ENCODE measurements at regions not wholly inside any gene's neighbourhood (a gene's known extent, or its start where the extent isn't known, plus 50 kb on each side); places are given as distances from the start of the nearest gene placed in this dataset.

DNA sequence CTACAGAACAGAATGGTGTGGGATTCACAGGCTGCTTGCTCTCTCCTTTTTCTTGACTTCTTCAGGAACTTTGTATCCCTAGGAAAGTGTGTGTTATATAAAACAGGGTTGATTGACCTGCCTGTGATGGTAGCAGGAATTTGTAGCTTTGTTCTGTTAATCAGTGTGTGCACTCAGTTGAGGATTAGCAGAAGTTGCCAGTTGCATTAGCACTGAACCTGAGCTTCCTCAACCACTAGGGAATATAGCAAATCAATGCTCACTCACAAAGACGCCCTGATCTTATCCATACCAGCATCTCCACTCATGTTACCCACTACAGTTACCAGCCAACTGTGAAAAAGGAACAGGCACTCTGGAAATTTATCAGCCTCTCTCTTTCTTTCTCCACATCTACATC lies 319.1 kb upstream of the EMCN start:
- Histone ChIP-seq H3K4me1 (peaks cover 5% of the 10 kb centered on the region), H3K9me3 (no peaks in the 10 kb centered on the region), H3K27ac (no peak overlapping the region), H3K36me3 (ENCODE audit: low read depth, missing control alignments) (no peaks in the 10 kb centered on the region), H3K4me3 (no peak overlapping the region), H3K27me3 (no peaks in the 10 kb centered on the region)
- no peak for DNase-seq
- 81 to 92% methylated on average over 1 of the region's 1 CpG for WGBS, 2 donors
- intact Hi-C loops (cut with DNase I; ENCODE audit: low total_unique reads) = no loop called here
- TF ChIP-seq, protein P1, sequence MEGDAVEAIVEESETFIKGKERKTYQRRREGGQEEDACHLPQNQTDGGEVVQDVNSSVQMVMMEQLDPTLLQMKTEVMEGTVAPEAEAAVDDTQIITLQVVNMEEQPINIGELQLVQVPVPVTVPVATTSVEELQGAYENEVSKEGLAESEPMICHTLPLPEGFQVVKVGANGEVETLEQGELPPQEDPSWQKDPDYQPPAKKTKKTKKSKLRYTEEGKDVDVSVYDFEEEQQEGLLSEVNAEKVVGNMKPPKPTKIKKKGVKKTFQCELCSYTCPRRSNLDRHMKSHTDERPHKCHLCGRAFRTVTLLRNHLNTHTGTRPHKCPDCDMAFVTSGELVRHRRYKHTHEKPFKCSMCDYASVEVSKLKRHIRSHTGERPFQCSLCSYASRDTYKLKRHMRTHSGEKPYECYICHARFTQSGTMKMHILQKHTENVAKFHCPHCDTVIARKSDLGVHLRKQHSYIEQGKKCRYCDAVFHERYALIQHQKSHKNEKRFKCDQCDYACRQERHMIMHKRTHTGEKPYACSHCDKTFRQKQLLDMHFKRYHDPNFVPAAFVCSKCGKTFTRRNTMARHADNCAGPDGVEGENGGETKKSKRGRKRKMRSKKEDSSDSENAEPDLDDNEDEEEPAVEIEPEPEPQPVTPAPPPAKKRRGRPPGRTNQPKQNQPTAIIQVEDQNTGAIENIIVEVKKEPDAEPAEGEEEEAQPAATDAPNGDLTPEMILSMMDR (IDR thresholded peaks at IDR 0.05) = no peak

DNA sequence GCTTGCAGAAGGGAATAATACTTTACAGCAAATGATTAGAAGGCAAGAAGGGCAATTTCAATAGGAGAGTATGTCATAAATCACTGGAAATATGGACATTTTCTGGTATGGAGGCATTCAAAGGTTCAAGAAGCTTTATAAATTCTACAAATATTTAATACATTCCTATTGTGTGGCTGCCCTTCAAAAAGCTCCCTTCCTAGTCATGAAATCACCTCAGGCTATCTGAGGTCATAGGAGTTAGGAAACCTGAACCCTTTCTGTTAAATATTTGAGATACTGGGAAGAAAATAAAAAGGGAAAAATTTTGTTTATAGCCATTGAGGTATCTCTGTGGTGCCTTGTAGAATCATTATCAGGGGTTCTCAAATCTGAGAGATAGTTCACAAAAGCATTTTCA lies 316.8 kb upstream of the EMCN start:
- no peaks in the 10 kb centered on the region for H3K9me3 ChIP-seq
- TF ChIP-seq POLR2A (IDR thresholded peaks at IDR 0.05) = no peak
- TF ChIP-seq, protein P1 (IDR thresholded peaks at IDR 0.05) = no peak
- H3K27ac ChIP-seq = no peak overlapping the region
- H3K27me3 ChIP-seq = no peaks in the 10 kb centered on the region
- no peak for DNase-seq
- H3K36me3 ChIP-seq (ENCODE audit: low read depth, missing control alignments) = no peaks in the 10 kb centered on the region
- H3K4me3 ChIP-seq = no peak overlapping the region
- intact Hi-C loops (cut with DNase I; ENCODE audit: low total_unique reads) = no loop called here
- peaks cover 5% of the 10 kb centered on the region for H3K4me1 ChIP-seq

DNA sequence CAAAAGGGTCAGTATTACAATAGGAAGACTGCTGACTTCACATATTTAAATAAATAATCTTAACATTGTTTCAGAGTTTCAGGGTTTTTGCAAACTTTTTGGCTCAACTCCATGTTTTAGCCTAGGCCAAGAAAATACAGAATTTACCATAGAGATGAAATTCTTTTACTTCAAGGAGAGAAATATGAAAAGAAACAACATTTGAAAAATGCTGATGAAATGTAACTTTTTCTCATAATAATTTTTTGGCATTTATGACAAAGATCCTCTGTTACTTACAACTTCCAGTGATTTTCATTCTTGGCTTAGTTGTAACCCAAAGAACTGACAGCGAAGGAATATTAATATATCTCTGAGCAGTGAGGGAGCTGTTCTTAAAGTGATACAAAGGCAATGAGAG lies 316.1 kb upstream of the EMCN start:
- H3K36me3 ChIP-seq (ENCODE audit: low read depth, missing control alignments) = no peaks in the 10 kb centered on the region
- H3K9me3 ChIP-seq = no peaks in the 10 kb centered on the region
- intact Hi-C loops (cut with DNase I; ENCODE audit: low total_unique reads) = no loop called here
- TF ChIP-seq POLR2A (IDR thresholded peaks at IDR 0.05) = no peak
- TF ChIP-seq, protein P1 (IDR thresholded peaks at IDR 0.05) = no peak
- no peaks in the 10 kb centered on the region for H3K27me3 ChIP-seq
- peaks cover 5% of the 10 kb centered on the region for H3K4me1 ChIP-seq
- no peak overlapping the region for H3K27ac ChIP-seq
- 29 to 46% methylated on average over 1 of the region's 1 CpG for WGBS, 2 donors
- no peak overlapping the region for H3K4me3 ChIP-seq
- no peak for DNase-seq

DNA sequence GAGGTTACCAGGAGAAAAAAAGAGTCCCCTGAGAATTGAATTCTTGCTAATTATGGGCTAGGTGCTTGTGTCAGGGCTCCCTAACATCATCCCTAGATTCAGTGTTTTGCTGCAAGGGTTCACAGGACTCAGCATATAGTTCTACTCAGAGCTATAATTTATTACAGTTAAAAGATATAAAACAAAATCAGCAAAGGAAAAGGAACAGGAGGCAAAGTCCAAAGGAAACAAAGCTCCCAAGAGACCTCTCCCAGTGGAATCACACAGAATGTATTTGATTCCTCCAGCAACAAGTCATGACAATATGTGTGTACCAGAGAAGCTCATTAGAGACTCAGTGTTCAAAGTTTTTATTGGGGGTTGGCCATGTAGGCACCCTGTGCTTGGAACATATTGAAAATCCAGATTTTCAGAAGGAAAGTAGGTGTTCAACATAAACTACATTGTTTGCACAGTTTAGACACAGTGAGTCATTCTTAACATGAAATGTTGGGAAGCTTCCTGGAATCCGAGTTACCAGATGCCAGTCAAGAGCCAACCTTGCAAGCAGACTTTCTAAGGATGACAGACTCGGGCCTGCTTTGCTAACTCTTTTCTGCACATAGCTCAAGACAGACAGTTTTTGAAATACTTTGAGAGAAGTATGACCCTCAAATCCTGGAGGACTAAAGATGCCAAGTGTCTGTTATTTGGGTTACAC lies 311.3 kb upstream of the EMCN start:
- Histone ChIP-seq H3K4me3 (no peak overlapping the region), H3K9me3 (no peaks in the 10 kb centered on the region), H3K36me3 (ENCODE audit: low read depth, missing control alignments) (no peaks in the 10 kb centered on the region), H3K27me3 (no peaks in the 10 kb centered on the region), H3K4me1 (peaks cover 5% of the 10 kb centered on the region), H3K27ac (no peak overlapping the region)
- DNase-seq = no peak
- intact Hi-C loops (cut with DNase I; ENCODE audit: low total_unique reads) = no loop called here
- TF ChIP-seq, protein P1 (IDR thresholded peaks at IDR 0.05) = no peak
- no peak for TF ChIP-seq POLR2A (IDR thresholded peaks at IDR 0.05)
- 32 to 61% methylated on average over 2 of the region's 2 CpGs for WGBS, 2 donors

DNA sequence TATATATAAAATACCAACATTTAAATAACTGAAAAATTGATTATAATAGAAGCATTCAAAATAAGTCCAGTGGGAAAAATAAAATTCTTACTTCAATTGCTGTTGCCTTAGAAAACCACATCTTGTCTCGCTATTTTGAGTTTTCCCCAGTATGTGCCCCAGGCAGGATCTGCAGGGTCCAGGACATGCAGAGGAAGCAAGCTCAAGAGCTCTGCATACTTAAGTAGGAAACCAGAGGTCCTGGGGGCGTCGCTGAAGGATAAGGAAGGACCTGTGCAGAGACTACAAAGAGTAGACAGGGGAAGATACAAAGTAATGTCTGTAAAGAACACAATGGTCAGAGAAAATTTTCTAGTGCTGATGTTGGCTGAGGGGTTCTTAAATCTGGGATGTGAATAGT lies 310.5 kb upstream of the EMCN start:
- Histone ChIP-seq H3K36me3 (ENCODE audit: low read depth, missing control alignments) (no peaks in the 10 kb centered on the region), H3K27ac (no peak overlapping the region), H3K4me3 (no peak overlapping the region), H3K4me1 (peaks cover 2% of the 10 kb centered on the region), H3K9me3 (no peaks in the 10 kb centered on the region), H3K27me3 (no peaks in the 10 kb centered on the region)
- no peak for TF ChIP-seq POLR2A (IDR thresholded peaks at IDR 0.05)
- TF ChIP-seq, protein P1 (IDR thresholded peaks at IDR 0.05) = no peak
- 55 to 79% methylated on average over 3 of the region's 3 CpGs for WGBS, 2 donors
- intact Hi-C loops (cut with DNase I; ENCODE audit: low total_unique reads) = no loop called here
- DNase-seq = no peak
